ENCODE measurements at regions not wholly inside any gene's neighbourhood (a gene's known extent, or its start where the extent isn't known, plus 50 kb on each side); places are given as distances from the start of the nearest gene placed in this dataset.

DNA sequence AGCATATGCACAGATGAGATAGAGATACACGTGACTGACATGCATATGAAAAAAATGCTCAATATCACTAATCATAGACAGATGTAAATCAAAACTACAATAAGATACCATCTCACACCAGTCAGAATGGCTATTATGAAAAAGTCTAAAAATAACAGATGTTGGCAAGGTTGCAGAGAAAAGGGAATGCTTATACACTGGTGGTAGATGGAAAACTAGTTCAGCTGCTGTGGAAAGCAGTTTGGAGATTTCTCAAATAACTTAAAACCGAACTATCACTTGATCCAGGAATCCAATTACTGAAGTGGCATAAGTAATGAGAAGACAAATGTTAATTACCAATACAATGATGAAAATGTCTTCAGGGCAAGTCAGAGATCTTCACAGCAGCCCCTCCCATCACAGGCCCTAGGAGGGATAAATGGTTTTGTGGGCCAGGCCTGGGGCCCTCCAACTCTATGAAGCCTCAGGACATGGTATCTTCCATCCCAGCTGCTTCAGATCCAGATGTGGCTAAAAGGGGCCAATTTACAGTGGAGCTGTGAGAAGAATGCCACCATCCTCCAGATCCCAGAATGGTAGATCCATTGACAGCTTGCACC, 71.4 kb upstream of the PLSCR4 start:
- TF ChIP-seq, protein P1, sequence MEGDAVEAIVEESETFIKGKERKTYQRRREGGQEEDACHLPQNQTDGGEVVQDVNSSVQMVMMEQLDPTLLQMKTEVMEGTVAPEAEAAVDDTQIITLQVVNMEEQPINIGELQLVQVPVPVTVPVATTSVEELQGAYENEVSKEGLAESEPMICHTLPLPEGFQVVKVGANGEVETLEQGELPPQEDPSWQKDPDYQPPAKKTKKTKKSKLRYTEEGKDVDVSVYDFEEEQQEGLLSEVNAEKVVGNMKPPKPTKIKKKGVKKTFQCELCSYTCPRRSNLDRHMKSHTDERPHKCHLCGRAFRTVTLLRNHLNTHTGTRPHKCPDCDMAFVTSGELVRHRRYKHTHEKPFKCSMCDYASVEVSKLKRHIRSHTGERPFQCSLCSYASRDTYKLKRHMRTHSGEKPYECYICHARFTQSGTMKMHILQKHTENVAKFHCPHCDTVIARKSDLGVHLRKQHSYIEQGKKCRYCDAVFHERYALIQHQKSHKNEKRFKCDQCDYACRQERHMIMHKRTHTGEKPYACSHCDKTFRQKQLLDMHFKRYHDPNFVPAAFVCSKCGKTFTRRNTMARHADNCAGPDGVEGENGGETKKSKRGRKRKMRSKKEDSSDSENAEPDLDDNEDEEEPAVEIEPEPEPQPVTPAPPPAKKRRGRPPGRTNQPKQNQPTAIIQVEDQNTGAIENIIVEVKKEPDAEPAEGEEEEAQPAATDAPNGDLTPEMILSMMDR (IDR thresholded peaks at IDR 0.05), result no peak
- TF ChIP-seq POLR2AphosphoS5 (IDR thresholded peaks at IDR 0.05), result no peak
- no peak for TF ChIP-seq POLR2A (IDR thresholded peaks at IDR 0.05)

All from sigmoid colon (tissue), 4 donors.